H4 (cell line): ENCODE measurements at regions not wholly inside any gene's neighbourhood (a gene's known extent, or its start where the extent isn't known, plus 50 kb on each side); places are given as distances from the start of the nearest gene placed in this dataset.
"Not testable (repeated sequence)": the region's sequence is repeated elsewhere in the genome, so short reads cannot be mapped to it uniquely, and the experiment has no call there.

Experiments
- DNase-seq: peaks from one replicate; pipeline ENCODE4 v3.0.0-alpha.2; 2015; ENCODE audit warnings: low spot score

- no peak for DNase-seq
Observed at GRCh38 chr12:131287938-131288764, 334.4 kb downstream of the ADGRD1 start.

- DNase-seq = not testable (repeated sequence)
Observed at GRCh38 chr12:131288765-131289695, 335.3 kb downstream of the ADGRD1 start.

- not testable (repeated sequence) for DNase-seq
Observed at GRCh38 chr12:131289807-131290206, 336.1 kb downstream of the ADGRD1 start.

GRCh38 chr12:131290255-131290959 lies 336.7 kb downstream of the ADGRD1 start:
- DNase-seq = no peak

GRCh38 chr12:131293071-131294015 lies 339.6 kb downstream of the ADGRD1 start:
- not testable (repeated sequence) for DNase-seq

GRCh38 chr12:131294716-131295115 lies 341.0 kb downstream of the ADGRD1 start:
- not testable (repeated sequence) for DNase-seq

GRCh38 chr12:131295117-131295516 lies 341.4 kb downstream of the ADGRD1 start:
- DNase-seq = not testable (repeated sequence)

GRCh38 chr12:131295559-131295958 lies 341.9 kb downstream of the ADGRD1 start:
- DNase-seq = not testable (repeated sequence)

- not testable (repeated sequence) for DNase-seq
Observed at GRCh38 chr12:131296136-131296535, 342.4 kb downstream of the ADGRD1 start.

GRCh38 chr12:131296651-131297050 lies 342.9 kb downstream of the ADGRD1 start:
- not testable (repeated sequence) for DNase-seq

- DNase-seq = not testable (repeated sequence)
Observed at GRCh38 chr12:131298526-131299369, 345.0 kb downstream of the ADGRD1 start.

GRCh38 chr12:131299370-131299701 lies 345.6 kb downstream of the ADGRD1 start:
- not testable (repeated sequence) for DNase-seq

- DNase-seq = not testable (repeated sequence)
Observed at GRCh38 chr12:131303576-131303975, 349.9 kb downstream of the ADGRD1 start.

- DNase-seq = not testable (repeated sequence)
Observed at GRCh38 chr12:131304642-131305041, 350.9 kb downstream of the ADGRD1 start.

GRCh38 chr12:131309700-131310099 lies 356.0 kb downstream of the ADGRD1 start:
- DNase-seq = no peak

GRCh38 chr12:131310227-131310969 lies 356.7 kb downstream of the ADGRD1 start:
- not testable (repeated sequence) for DNase-seq

GRCh38 chr12:131311279-131311722 lies 357.6 kb downstream of the ADGRD1 start:
- not testable (repeated sequence) for DNase-seq

- no peak for DNase-seq
Observed at GRCh38 chr12:131311764-131312163, 358.1 kb downstream of the ADGRD1 start.

- DNase-seq = not testable (repeated sequence)
Observed at GRCh38 chr12:131312382-131312781, 358.7 kb downstream of the ADGRD1 start.
